Adrenal gland (tissue), 9 donors: ENCODE measurements at regions not wholly inside any gene's neighbourhood (a gene's known extent, or its start where the extent isn't known, plus 50 kb on each side); places are given as distances from the start of the nearest gene placed in this dataset.
A peak's percentile ranks its signal among the peaks of the same experiment; 100 is the strongest.

Experiments
- DNase-seq, 7 donors: peaks; one replicate each; pipeline ENCODE4 v3.0.0-alpha.2; 2019 to 2020
- H3K27ac ChIP-seq, 5 donors: fragments of 200-600 bp; sonication (generic) in 4 of 5; 1 replicate in 3 of 5; 2 replicates in 2 of 5; pipeline versions ENCODE4 v1.5.1 to v1.8.0; 2016 to 2020; ENCODE audit warnings: mild to moderate bottlenecking in 1 of 5
- H3K27me3 ChIP-seq: fragments of 200-600 bp; 2 replicates; pipeline ENCODE4 v1.8.0; 2021
- H3K36me3 ChIP-seq, 2 donors: fragments of 200-600 bp; replicated peaks in 1 of 2; 1 replicate in 1 of 2; 2 replicates in 1 of 2; pipeline versions ENCODE4 v1.5.1 to v1.8.0; 2018 to 2022
- H3K4me1 ChIP-seq, 2 donors: fragments of 200-600 bp; replicated peaks in 1 of 2; 1 replicate in 1 of 2; 2 replicates in 1 of 2; pipeline versions ENCODE4 v1.5.1 to v1.8.0; 2018 to 2021
- H3K4me3 ChIP-seq, 4 donors: fragments of 200-600 bp; sonication (generic) in 3 of 4; one replicate each; pipeline ENCODE4 v1.5.1; 2016 to 2018
- H3K9me3 ChIP-seq, 3 donors: fragments of 200-600 bp; sonication (generic) in 1 of 3; replicated peaks in 1 of 3; 1 replicate in 2 of 3; 2 replicates in 1 of 3; pipeline versions ENCODE4 v1.5.1 to v1.8.0; 2016 to 2021
- CTCF ChIP-seq, 6 experiments: fragments of 450-650 bp in 4 of 6; fragments of 200-600 bp in 2 of 6; sonication (generic) in 1 of 6; IDR thresholded peaks; 1 replicate in 5 of 6; 2 replicates in 1 of 6; pipeline versions ENCODE4 v1.5.1 to v1.8.0; 2016 to 2021; ENCODE audit warnings: antibody characterized with exemption in 6 of 6, mild to moderate bottlenecking in 2 of 6, moderate library complexity in 1 of 6
- POLR2A ChIP-seq, 2 donors: fragments of 450-650 bp; IDR thresholded peaks; one replicate each; pipeline ENCODE4 v1.6.1; 2017; ENCODE audit warnings: antibody characterized with exemption in 2 of 2, mild to moderate bottlenecking in 2 of 2, moderate library complexity in 1 of 2
- WGBS, 4 donors: extraction: QIAGEN DNeasy Blood & Tissue Kit in 2 of 4; methylation state at CpG; one replicate each; pipeline versions ENCODE4 v1.1.5 to v1.1.7; 2013 to 2017; 5-methylcytosine and 5-hydroxymethylcytosine counted together
- intact Hi-C, 2 donors: fragments of 100-400 bp; cut with DNase I; formaldehyde crosslinking; loops; one replicate each; pipeline versions ENCODE4 v1.14.1 to v1.15.0; 2022 to 2023
- donor health status: healthy with polysubstance abuse.
- donor health status: Bipolar disorder and iron deficiency.
- donor health status: DM: yes; HTN: yes; CAD: no.
- donor health status: DM: no; HTN: no; CAD: no.
- donor health status: DM: no; HTN: no; CAD: no.

- TF ChIP-seq CTCF (IDR thresholded peaks at IDR 0.05) = no peak
- TF ChIP-seq POLR2A (IDR thresholded peaks at IDR 0.05) = no peak
- no peak for DNase-seq
- 91 to 97% (median 93%) methylated on average over 4 of the region's 4 CpGs for WGBS, 4 donors
Observed at GRCh38 chr13:97727991-97728390, 225.5 kb upstream of the IPO5 start.

GRCh38 chr13:97736436-97736835 is 217.0 kb upstream of the IPO5 start:
- DNase-seq = no peak
- TF ChIP-seq POLR2A (IDR thresholded peaks at IDR 0.05) (no peak), CTCF (IDR thresholded peaks at IDR 0.05) (no peak)
- Histone ChIP-seq H3K36me3 (no peaks in the 10 kb centered on the region), H3K27me3 (no peaks in the 10 kb centered on the region), H3K27ac (no peak overlapping the region), H3K4me1 (no peaks in the 10 kb centered on the region), H3K4me3 (no peak overlapping the region), H3K9me3 (no peaks in the 10 kb centered on the region)
- intact Hi-C loops = no loop called here
- WGBS, 4 donors = 61 to 73% (median 69%) methylated on average over 5 of the region's 5 CpGs

More at GRCh38 chr13:97727991-97728390, 225.5 kb upstream of the IPO5 start:
- no peaks in the 10 kb centered on the region for H3K9me3 ChIP-seq
- H3K36me3 ChIP-seq = no peaks in the 10 kb centered on the region
- H3K4me3 ChIP-seq = no peak overlapping the region
- H3K27me3 ChIP-seq = no peaks in the 10 kb centered on the region
- H3K27ac ChIP-seq = no peak overlapping the region
- intact Hi-C loops = no loop called here
- peaks cover 0 to 10% of the 10 kb centered on the region in 2 donors for H3K4me1 ChIP-seq

- H3K4me1 ChIP-seq = peaks cover 0 to 5% of the 10 kb centered on the region in 2 donors
- H3K27me3 ChIP-seq = no peaks in the 10 kb centered on the region
- no peak overlapping the region for H3K4me3 ChIP-seq
- intact Hi-C loops = no loop called here
- no peak for DNase-seq
- WGBS, 4 donors = 72 to 88% (median 80%) methylated on average over 2 of the region's 2 CpGs
- no peaks in the 10 kb centered on the region for H3K9me3 ChIP-seq
- no peaks in the 10 kb centered on the region for H3K36me3 ChIP-seq
- H3K27ac ChIP-seq = no peak overlapping the region
- TF ChIP-seq CTCF (IDR thresholded peaks at IDR 0.05) = no peak
- no peak for TF ChIP-seq POLR2A (IDR thresholded peaks at IDR 0.05)
Observed at GRCh38 chr13:97742084-97742483, 211.4 kb upstream of the IPO5 start.

GRCh38 chr13:97743938-97744337 is 209.5 kb upstream of the IPO5 start:
- Histone ChIP-seq H3K9me3 (no peaks in the 10 kb centered on the region), H3K4me3 (no peak overlapping the region), H3K27ac (peak overlapping the region in 2 of 5 donors; percentile 43 to 58), H3K4me1 (peaks cover 0 to 5% of the 10 kb centered on the region in 2 donors), H3K27me3 (no peaks in the 10 kb centered on the region), H3K36me3 (no peaks in the 10 kb centered on the region)
- WGBS, 4 donors = 64 to 72% (median 69%) methylated on average over 3 of the region's 3 CpGs
- intact Hi-C loops = no loop called here
- TF ChIP-seq POLR2A (IDR thresholded peaks at IDR 0.05) = no peak
- TF ChIP-seq CTCF (IDR thresholded peaks at IDR 0.05) = no peak
- DNase-seq = no peak
